AG08396 (cell line): ENCODE measurements at regions not wholly inside any gene's neighbourhood (a gene's known extent, or its start where the extent isn't known, plus 50 kb on each side); places are given as distances from the start of the nearest gene placed in this dataset.

Experiments
- DNase-seq: peaks from one replicate; pipeline ENCODE4 v3.0.0; 2012; ENCODE audit warnings: low spot score, mixed read lengths

DNA sequence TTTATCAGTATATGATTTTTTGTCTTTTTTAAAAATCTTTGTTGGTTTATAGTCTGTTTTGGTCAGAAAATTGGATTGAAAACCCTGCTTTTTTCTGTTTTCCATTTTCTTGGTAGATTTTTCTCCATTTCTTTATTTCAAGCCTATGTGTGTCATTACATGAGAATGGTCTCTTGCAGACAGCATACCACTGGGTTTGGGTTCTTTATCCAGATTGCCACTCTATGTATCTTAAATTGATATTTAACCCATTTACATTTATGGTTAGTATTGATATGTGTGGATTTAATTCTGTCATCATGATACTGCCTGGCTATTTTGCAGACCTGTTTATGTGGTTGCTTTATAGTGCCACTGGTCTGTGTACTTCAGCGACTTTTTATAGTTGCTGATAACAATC lies 239.9 kb upstream of the NDST4 start:
- DNase-seq: no peak

GRCh38 chr4:115343171-115343570 lies 229.8 kb upstream of the NDST4 start:
- no peak for DNase-seq

GRCh38 chr4:115334736-115335411 lies 221.5 kb upstream of the NDST4 start:
- DNase-seq: no peak

- DNase-seq: no peak
These were observed 218.7 kb upstream of the NDST4 start for GRCh38 chr4:115332078-115332477.

DNA sequence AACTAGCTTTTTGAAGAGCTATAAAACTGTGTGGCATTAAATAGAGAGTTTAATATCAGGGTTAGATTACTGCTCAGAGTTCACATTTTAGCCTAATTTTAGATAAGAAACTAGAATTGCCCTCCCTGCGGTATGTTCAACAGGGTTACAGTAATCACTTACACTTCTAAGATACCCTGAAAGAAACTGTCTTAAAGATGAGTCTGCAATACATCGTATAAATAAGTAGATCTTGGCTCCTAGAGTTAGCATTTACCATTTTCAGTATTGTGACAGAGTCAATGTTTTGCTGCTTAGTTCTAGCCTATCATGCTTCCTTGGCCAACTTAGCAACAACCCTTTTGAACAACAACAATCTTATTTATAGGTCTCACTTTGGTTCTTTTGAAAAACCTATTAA lies 217.8 kb upstream of the NDST4 start:
- DNase-seq: no peak

DNA sequence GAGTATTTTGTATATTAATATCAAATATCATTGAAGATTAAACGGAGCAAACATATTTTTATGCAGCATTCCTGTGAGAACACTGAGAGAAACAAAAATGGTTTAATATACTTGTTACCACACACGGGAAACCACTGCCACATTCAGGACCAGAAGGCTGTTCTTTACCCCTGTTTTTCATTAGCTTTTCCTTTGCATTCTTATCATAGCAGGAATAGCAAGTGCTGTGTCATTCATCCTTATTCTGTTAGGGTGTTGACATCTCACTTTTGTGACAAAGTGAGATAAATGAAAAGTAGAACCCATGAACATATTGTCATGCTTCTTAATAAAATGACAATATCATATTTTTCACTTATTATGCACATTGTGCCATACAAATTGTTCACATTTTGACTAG lies 212.4 kb upstream of the NDST4 start:
- no peak for DNase-seq

DNA sequence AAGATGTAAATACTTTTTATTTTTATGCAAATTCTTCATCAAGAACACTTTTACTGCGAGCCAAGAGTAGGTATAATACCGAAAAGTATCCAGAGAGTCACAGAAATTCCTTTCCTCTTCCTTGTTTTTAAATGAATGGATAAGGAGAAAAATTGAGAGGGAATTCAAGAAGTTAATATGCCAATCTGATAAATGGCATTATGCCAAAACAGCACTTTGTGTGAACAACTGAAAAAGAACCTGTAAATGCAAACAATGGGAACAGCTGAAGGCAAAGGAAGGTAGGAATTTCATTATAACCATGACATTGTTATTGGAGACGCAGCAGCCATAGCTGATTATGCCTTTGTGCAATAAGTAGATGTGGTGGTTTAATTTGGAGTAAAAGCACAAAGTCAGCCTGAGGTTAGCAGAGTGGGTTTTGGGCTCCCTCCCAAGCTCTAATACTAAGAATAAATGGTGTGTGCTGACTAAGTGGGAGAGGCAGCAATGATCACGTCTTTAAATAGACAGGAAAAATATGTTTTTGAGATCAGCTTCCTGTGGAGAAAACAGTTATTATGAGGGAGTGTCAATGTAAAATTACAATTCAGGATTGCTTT lies 209.8 kb upstream of the NDST4 start:
- DNase-seq: no peak

GRCh38 chr4:115315182-115315581 lies 201.8 kb upstream of the NDST4 start:
- no peak for DNase-seq

- no peak for DNase-seq
These were observed 197.2 kb upstream of the NDST4 start for GRCh38 chr4:115310641-115311040.

DNA sequence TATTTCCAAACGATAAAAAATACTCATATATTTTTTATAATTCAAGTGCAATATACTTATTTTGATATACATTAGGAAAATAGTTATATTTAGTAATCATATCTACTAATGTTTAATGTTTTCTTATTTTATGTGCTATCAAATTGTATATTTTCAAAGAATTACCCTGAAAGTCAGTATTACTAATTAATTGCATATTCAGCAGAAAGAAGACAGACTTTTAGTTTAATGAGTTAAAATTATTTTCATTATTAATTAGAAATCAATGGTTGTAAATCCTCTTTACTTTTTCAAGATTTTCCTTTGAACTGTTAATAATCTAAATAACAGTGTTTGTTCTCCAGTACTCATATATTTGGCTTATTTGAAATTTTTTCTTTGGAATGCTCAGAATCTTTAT lies 181.3 kb upstream of the NDST4 start:
- no peak for DNase-seq

GRCh38 chr4:115293093-115293462 lies 179.7 kb upstream of the NDST4 start:
- DNase-seq: no peak

GRCh38 chr4:115292320-115293092 lies 179.1 kb upstream of the NDST4 start:
- DNase-seq: no peak

DNA sequence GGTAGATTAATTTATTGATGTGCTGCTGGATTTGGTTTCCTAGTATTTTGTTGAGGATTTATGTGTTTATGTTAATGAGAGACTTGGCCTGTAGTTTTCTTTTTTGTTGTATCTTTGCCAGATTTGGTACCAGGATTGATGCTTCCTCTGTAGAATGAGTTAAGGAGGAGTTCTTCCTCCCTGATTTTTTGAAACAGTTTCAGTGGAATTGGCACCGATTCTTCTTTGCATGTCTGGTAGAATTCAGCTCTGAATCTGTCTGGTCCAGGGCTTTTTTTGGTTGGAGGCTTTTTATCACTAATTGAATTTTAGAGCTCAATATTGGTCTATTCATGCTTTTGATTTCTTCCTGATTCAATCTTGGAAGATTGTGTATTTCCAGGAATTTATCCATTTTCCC lies 174.0 kb upstream of the NDST4 start:
- DNase-seq: no peak

DNA sequence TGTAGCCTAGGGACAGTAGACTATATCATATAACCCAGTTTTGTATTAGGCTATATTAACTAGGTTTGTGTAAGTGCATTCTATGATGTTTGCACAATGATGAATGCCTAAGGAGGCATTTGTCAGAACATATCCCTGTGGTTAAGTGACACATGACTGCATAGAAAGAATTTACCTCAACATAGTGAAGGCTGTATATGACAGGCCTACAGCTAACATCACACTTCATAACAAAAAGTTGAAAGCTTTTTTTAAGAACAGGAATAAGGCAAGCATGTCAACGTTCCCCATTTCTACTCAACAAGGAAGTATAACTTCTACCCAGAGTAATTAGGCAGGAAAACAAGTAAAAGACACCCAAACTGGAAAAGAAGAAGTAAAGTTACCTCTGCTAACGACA lies 165.9 kb upstream of the NDST4 start:
- no peak for DNase-seq

DNA sequence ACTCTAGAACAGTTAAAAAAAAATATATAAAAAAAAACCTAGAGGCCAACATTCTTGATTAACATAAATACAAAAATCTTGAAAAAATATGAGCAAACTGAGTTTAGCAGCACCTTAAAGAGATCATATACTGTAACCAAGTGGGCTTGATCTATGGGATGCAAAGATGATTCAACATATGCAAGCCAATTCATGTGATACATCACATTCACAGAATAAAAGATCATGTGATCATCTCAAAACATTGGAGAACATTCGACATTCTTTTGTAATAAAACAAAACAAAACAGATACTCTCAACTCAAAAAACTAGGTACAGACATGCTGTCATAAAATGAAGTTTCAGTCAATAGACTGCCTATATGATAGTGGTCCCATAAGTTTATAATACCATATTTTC lies 165.4 kb upstream of the NDST4 start:
- DNase-seq: no peak

GRCh38 chr4:115275615-115276014 lies 162.2 kb upstream of the NDST4 start:
- no peak for DNase-seq

- no peak for DNase-seq
These were observed 161.1 kb upstream of the NDST4 start for GRCh38 chr4:115274545-115274944.

DNA sequence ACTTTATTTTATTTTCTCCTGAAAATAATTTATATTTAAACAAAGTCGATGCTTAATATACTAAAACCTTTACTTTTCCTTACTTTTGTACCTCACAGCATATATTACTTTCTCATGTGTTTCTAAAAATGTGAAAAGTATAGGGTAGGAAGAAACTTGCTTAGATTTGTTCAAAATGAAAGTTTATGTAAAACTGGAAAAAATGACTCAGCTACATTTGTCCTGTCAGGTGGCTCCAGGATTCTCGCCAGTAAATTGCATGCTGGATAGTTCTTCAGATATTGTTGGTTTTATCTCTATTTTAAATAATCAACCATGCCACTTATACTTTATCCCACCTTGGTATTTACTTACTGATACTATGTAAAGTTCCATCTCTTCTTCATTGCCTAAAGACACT lies 159.2 kb upstream of the NDST4 start:
- DNase-seq: no peak

DNA sequence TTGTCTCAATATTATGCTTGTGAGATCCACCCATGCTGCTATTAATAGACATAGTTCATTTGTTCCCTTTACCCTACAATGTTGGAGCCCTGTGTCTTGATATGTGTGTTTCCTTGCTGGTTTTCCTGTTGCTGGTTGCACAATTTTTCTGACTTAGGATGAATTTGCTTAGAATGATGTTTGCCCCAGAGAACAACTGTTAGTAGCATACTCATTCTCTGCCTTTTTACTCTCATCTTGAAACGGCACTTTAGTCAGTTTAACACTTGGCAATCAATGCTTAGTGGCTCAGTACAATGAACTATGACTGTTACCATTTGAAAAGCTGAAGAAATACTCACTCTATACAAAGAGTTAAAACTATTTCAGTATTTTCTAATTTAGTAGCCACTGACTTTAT lies 158.8 kb upstream of the NDST4 start:
- DNase-seq: no peak

DNA sequence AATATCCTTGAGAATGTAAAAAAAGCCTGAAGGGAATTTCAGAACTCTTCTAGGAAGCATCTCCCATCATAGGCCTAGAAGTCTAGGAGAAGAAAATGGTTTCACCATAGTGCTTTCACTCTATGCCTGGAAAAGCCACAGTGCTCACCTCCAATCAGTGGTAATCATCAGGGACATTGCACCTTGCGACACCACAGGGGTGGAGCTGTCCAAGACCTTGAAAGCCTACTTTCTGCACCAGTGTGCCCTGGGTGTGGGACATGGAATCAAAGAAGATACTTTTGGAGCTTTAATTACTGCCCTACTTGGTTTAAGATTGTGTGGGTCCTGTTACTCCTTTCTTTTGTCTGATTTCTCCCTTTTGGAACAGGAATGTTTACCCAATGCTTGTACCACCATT lies 146.8 kb upstream of the NDST4 start:
- no peak for DNase-seq

GRCh38 chr4:115259642-115260041 lies 146.2 kb upstream of the NDST4 start:
- no peak for DNase-seq

DNA sequence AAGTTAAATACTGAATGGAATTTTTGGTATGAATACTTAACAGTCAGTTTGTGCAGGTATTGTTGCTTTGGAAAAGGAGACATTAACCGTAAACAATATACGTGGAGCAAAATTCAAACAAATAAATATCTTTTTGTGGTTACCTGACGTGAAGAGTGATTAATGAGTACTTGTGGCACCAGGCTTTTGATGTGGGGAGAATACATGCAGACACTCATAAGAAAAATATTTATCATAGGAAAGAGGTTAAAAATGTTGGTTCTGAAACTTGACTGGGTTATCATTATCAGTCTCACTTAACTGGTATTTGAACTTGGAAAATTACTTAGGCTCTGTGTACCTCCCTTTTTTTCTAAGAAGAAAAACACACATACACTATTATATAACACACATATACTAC lies 136.4 kb upstream of the NDST4 start:
- DNase-seq: no peak

GRCh38 chr4:115234405-115235093 lies 121.1 kb upstream of the NDST4 start:
- DNase-seq: no peak
